ENCODE measurements at regions not wholly inside any gene's neighbourhood (a gene's known extent, or its start where the extent isn't known, plus 50 kb on each side); places are given as distances from the start of the nearest gene placed in this dataset.

DNA sequence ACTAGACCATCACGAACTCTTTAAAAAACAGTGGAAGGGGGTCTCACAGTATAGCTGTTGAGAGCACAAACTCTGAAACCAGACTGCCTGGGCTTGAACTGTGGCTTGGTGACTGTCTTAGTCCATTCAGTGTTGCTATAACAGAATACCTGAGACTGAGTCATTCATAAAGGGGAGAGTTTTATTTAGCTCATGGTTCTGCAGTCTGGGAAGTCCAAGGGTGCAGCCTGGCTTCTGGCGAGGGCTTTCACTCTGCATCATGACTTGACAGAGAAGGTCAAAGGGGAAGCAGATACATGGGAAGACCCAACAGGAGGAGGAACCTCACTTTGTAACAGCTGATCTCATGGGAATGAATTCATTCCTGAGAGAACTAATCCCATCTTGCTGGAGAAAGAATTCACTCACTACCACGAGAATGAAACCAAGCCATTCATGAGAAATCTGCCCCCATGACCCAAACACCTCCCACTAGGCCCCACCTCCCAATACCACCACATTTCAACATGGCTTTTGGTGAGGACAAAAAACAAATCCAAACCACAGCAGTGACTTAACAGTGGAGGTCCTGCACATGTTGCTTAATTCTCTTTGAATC, 116.7 kb upstream of the STOX2 start:
- TF ChIP-seq, protein P1, sequence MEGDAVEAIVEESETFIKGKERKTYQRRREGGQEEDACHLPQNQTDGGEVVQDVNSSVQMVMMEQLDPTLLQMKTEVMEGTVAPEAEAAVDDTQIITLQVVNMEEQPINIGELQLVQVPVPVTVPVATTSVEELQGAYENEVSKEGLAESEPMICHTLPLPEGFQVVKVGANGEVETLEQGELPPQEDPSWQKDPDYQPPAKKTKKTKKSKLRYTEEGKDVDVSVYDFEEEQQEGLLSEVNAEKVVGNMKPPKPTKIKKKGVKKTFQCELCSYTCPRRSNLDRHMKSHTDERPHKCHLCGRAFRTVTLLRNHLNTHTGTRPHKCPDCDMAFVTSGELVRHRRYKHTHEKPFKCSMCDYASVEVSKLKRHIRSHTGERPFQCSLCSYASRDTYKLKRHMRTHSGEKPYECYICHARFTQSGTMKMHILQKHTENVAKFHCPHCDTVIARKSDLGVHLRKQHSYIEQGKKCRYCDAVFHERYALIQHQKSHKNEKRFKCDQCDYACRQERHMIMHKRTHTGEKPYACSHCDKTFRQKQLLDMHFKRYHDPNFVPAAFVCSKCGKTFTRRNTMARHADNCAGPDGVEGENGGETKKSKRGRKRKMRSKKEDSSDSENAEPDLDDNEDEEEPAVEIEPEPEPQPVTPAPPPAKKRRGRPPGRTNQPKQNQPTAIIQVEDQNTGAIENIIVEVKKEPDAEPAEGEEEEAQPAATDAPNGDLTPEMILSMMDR (IDR thresholded peaks at IDR 0.05) = no peak
- no peak for TF ChIP-seq EZH2 (IDR thresholded peaks at IDR 0.05)
